ENCODE measurements at regions not wholly inside any gene's neighbourhood (a gene's known extent, or its start where the extent isn't known, plus 50 kb on each side); places are given as distances from the start of the nearest gene placed in this dataset.

DNA sequence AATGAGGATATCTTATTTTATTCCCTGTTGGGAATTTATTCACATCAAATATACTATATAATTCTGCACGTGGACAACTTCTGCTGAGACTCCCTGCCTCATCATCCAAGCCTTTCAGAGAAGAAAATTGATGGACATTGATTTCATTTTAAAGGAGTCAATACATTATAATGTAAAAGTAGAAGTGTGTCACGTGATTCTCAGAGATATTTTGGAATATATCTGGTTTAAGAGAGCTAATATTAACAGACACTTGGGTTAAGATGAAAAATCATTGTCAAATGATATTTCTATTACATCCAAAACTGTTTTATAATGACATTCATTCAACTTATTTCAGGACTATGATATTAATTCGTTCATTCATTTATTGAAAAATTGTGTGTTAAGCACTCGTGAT is 314.2 kb downstream of the ADGRL2 start:
- no peak for ATAC-seq
- no peaks in the 10 kb centered on the region for H3K27me3 ChIP-seq
- no peak overlapping the region for H3K4me3 ChIP-seq
- no peak for DNase-seq
- no peaks in the 10 kb centered on the region for H3K36me3 ChIP-seq
- intact Hi-C loops (cut with DNase I) = loop anchor here in 1 of 10 donors (10.0 kb wide), 1 partner anchor 310 kb away; the partner anchor contains the start of gene ADGRL2
- H3K9me3 ChIP-seq = no peaks in the 10 kb centered on the region
- H3K27ac ChIP-seq = no peak overlapping the region
- TF ChIP-seq POLR2A (IDR thresholded peaks at IDR 0.05) = no peak
- TF ChIP-seq, protein P1, sequence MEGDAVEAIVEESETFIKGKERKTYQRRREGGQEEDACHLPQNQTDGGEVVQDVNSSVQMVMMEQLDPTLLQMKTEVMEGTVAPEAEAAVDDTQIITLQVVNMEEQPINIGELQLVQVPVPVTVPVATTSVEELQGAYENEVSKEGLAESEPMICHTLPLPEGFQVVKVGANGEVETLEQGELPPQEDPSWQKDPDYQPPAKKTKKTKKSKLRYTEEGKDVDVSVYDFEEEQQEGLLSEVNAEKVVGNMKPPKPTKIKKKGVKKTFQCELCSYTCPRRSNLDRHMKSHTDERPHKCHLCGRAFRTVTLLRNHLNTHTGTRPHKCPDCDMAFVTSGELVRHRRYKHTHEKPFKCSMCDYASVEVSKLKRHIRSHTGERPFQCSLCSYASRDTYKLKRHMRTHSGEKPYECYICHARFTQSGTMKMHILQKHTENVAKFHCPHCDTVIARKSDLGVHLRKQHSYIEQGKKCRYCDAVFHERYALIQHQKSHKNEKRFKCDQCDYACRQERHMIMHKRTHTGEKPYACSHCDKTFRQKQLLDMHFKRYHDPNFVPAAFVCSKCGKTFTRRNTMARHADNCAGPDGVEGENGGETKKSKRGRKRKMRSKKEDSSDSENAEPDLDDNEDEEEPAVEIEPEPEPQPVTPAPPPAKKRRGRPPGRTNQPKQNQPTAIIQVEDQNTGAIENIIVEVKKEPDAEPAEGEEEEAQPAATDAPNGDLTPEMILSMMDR (IDR thresholded peaks at IDR 0.05) = no peak
- 81 to 88% (median 86%) methylated on average over 4 of the region's 4 CpGs for WGBS, 4 donors
- H3K4me1 ChIP-seq = peaks cover 0 to 13% (median 2%) of the 10 kb centered on the region in 12 donors

DNA sequence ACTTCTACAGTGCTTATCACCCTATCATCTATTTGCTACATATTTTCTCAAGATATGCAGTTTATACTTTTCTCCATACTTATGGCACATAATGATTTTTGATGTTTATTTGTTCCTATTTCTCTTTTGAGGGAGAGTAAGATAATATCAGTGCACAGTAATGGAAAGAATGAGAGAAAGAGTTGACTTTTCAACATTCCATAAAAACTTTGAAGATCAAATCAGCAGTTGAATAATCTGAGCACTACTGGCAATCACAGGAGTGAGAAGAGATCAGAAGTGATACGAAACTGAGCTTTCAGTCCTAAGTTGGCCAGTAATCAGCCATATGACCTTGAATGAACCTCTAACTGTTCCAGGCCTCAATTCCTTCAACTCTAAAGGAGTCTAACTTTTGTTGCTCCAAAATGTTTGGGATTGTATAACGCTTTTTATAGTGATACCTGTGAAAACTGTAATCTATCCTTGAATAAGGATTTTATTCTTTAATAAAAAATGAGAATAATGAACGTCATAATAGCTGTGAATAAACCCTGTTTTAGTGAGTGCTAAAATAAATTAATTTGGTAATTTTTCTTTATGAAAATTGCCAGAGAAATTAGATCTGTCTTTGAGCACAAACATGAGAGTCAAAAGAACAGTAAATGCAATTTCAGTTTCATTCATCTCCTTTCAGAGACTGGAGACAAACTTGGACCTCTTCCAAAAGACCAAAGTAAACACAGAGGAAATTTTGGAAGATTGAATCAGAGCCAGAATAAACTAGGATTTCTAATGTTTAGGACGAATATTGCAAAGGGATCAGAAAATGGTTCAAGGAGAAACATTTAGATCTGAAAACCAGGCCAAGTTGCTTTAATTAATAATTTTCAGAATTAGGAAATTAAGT is 309.9 kb downstream of the ADGRL2 start:
- 40 to 55% (median 44%) methylated on average over 4 of the region's 4 CpGs for WGBS, 4 donors
- Histone ChIP-seq H3K27me3 (no peaks in the 10 kb centered on the region), H3K4me1 (peaks cover 0 to 13% (median 2%) of the 10 kb centered on the region in 12 donors), H3K36me3 (no peaks in the 10 kb centered on the region), H3K9me3 (no peaks in the 10 kb centered on the region), H3K4me3 (no peak overlapping the region), H3K27ac (no peak overlapping the region)
- no peak for TF ChIP-seq POLR2A (IDR thresholded peaks at IDR 0.05)
- TF ChIP-seq, protein P1 (IDR thresholded peaks at IDR 0.05) = no peak
- no peak for DNase-seq
- ATAC-seq = no peak
- intact Hi-C loops (cut with DNase I) = loop anchor here in 1 of 10 donors (10.0 kb wide), 1 partner anchor 306 kb away; the partner anchor contains the start of gene ADGRL2

DNA sequence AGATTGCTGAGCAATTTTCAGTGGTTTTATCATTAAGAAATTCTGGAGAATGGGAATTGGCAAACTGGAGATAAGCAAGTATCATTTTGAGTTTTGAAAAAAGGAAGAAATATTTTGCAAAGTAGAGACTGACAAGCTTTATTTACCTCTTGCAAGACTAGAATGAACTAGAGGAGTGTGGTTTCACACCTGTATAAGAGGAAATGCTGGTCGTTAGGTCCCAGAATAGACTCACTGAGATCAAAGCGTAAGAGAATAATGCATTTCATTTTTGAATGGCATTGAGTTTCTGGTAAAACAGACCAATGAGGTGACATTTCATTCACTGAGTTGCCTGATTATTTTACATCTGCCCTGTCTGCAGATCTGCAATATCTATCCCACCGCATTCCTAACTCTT is 308.1 kb downstream of the ADGRL2 start:
- ATAC-seq = no peak
- TF ChIP-seq, protein P1 (IDR thresholded peaks at IDR 0.05) = no peak
- TF ChIP-seq POLR2A (IDR thresholded peaks at IDR 0.05) = no peak

DNA sequence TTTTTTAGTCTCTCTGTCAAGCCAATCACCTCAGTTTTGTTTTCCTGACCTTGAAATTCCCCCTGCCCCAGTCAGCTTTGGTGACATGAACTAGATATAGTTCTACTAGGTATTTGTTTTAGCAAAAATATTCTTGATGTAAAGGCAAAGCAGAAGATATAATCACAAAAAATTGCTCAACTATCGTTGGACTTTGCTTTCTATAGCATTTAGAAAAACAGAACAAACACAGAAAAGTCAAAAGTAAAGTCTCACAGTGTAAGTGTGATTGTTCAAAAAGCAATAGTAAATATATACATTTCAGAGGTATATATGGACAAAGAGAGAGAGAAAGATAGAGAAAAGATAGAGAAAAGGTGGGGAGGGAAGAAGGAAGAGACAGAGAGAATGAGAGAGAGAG is 305.9 kb downstream of the ADGRL2 start:
- no peak for TF ChIP-seq POLR2A (IDR thresholded peaks at IDR 0.05)
- TF ChIP-seq, protein P1 (IDR thresholded peaks at IDR 0.05) = no peak
- no peaks in the 10 kb centered on the region for H3K9me3 ChIP-seq
- peaks cover 0 to 13% (median 2%) of the 10 kb centered on the region in 12 donors for H3K4me1 ChIP-seq
- H3K27ac ChIP-seq = no peak overlapping the region
- H3K4me3 ChIP-seq = no peak overlapping the region
- intact Hi-C loops (cut with DNase I) = no loop called here
- ATAC-seq = no peak
- no peaks in the 10 kb centered on the region for H3K27me3 ChIP-seq
- 74 to 89% (median 83%) methylated on average over 1 of the region's 1 CpG for WGBS, 4 donors
- no peak for DNase-seq
- no peaks in the 10 kb centered on the region for H3K36me3 ChIP-seq

More for the DNA sequence above, 308.1 kb downstream of the ADGRL2 start:
- DNase-seq = no peak
- Histone ChIP-seq H3K27ac (no peak overlapping the region), H3K4me1 (peaks cover 0 to 13% (median 2%) of the 10 kb centered on the region in 12 donors), H3K4me3 (no peak overlapping the region), H3K36me3 (no peaks in the 10 kb centered on the region), H3K27me3 (no peaks in the 10 kb centered on the region), H3K9me3 (no peaks in the 10 kb centered on the region)
- intact Hi-C loops (cut with DNase I) = no loop called here
- WGBS, 4 donors = 54 to 63% (median 58%) methylated on average over 3 of the region's 3 CpGs
